D341Med (cell line): ENCODE measurements at regions not wholly inside any gene's neighbourhood (a gene's known extent, or its start where the extent isn't known, plus 50 kb on each side); places are given as distances from the start of the nearest gene placed in this dataset.
"Not testable (repeated sequence)": the region's sequence is repeated elsewhere in the genome, so short reads cannot be mapped to it uniquely, and the experiment has no call there.

Experiments used
- DNase-seq: peaks from one replicate; pipeline ENCODE4 v3.0.0; 2012; ENCODE audit warnings: low spot score

- no peak for DNase-seq
Observed at GRCh38 chr5:163696579-163696887, 191.1 kb downstream of the MAT2B start.

- no peak for DNase-seq
Observed at GRCh38 chr5:163706053-163706771, 200.8 kb downstream of the MAT2B start.

- DNase-seq, result no peak
Observed at GRCh38 chr5:163712011-163712410, 206.6 kb downstream of the MAT2B start.

GRCh38 chr5:163718272-163718671, 212.9 kb downstream of the MAT2B start:
- no peak for DNase-seq

- no peak for DNase-seq
Observed at GRCh38 chr5:163724305-163724704, 218.9 kb downstream of the MAT2B start.

- no peak for DNase-seq
Observed at GRCh38 chr5:163727028-163727427, 221.6 kb downstream of the MAT2B start.

- no peak for DNase-seq
Observed at GRCh38 chr5:163730206-163730756, 224.9 kb downstream of the MAT2B start.

- no peak for DNase-seq
Observed at GRCh38 chr5:163731256-163731655, 225.8 kb downstream of the MAT2B start.

- DNase-seq, result no peak
Observed at GRCh38 chr5:163735069-163735468, 229.7 kb downstream of the MAT2B start.

- no peak for DNase-seq
Observed at GRCh38 chr5:163747586-163747985, 242.2 kb downstream of the MAT2B start.

- DNase-seq, result no peak
Observed at GRCh38 chr5:163748934-163749333, 243.5 kb downstream of the MAT2B start.

GRCh38 chr5:163750415-163750814, 245.0 kb downstream of the MAT2B start:
- not testable (repeated sequence) for DNase-seq

GRCh38 chr5:163755505-163755904, 250.1 kb downstream of the MAT2B start:
- no peak for DNase-seq

GRCh38 chr5:163756170-163756569, 250.8 kb downstream of the MAT2B start:
- no peak for DNase-seq

GRCh38 chr5:163757344-163757743, 251.9 kb downstream of the MAT2B start:
- no peak for DNase-seq

- no peak for DNase-seq
Observed at GRCh38 chr5:163758283-163758711, 252.9 kb downstream of the MAT2B start.

- no peak for DNase-seq
Observed at GRCh38 chr5:163759000-163759704, 253.7 kb downstream of the MAT2B start.

- DNase-seq, result no peak
Observed at GRCh38 chr5:163760498-163760897, 255.1 kb downstream of the MAT2B start.

GRCh38 chr5:163766936-163767670, 261.7 kb downstream of the MAT2B start:
- DNase-seq, result no peak

- no peak for DNase-seq
Observed at GRCh38 chr5:163770625-163771024, 265.2 kb downstream of the MAT2B start.

- no peak for DNase-seq
Observed at GRCh38 chr5:163772241-163772640, 266.8 kb downstream of the MAT2B start.

- no peak for DNase-seq
Observed at GRCh38 chr5:163772644-163773043, 267.2 kb downstream of the MAT2B start.

- no peak for DNase-seq
Observed at GRCh38 chr5:163773226-163773625, 267.8 kb downstream of the MAT2B start.
